Spleen (tissue), 11 donors: ENCODE measurements at regions not wholly inside any gene's neighbourhood (a gene's known extent, or its start where the extent isn't known, plus 50 kb on each side); places are given as distances from the start of the nearest gene placed in this dataset.
"Not testable (repeated sequence)": the region's sequence is repeated elsewhere in the genome, so short reads cannot be mapped to it uniquely, and the experiment has no call there.

Source experiments
- DNase-seq: peaks from one replicate; pipeline ENCODE4 v3.0.0-alpha.2; 2020
- H3K27ac ChIP-seq, 8 donors: fragments of 200-600 bp; sonication (generic) in 7 of 8; 1 replicate in 4 of 8; 2 replicates in 4 of 8; pipeline versions ENCODE4 v1.5.0 to v1.8.0; 2016 to 2021; ENCODE audit warnings: inconsistent platforms in 4 of 8, mild to moderate bottlenecking in 4 of 8, moderate library complexity in 1 of 8
- H3K27me3 ChIP-seq, 7 donors: fragments of 200-600 bp; sonication (generic) in 6 of 7; replicated peaks in 1 of 7; 1 replicate in 4 of 7; 2 replicates in 3 of 7; pipeline versions ENCODE4 v1.5.0 to v1.8.0; 2016 to 2021; ENCODE audit warnings: inconsistent platforms in 3 of 7, mild to moderate bottlenecking in 1 of 7
- H3K36me3 ChIP-seq, 6 donors: fragments of 200-600 bp; sonication (generic) in 5 of 6; 1 replicate in 4 of 6; 2 replicates in 2 of 6; pipeline versions ENCODE4 v1.5.0 to v1.8.0; 2016 to 2021; ENCODE audit warnings: inconsistent platforms in 2 of 6
- H3K4me1 ChIP-seq, 6 donors: fragments of 200-600 bp; sonication (generic) in 5 of 6; 1 replicate in 3 of 6; 2 replicates in 3 of 6; pipeline versions ENCODE4 v1.5.0 to v1.8.0; 2016 to 2021; ENCODE audit warnings: inconsistent platforms in 3 of 6
- H3K4me3 ChIP-seq, 8 donors: fragments of 200-600 bp; sonication (generic) in 7 of 8; 1 replicate in 4 of 8; 2 replicates in 4 of 8; pipeline versions ENCODE4 v1.5.0 to v1.8.0; 2016 to 2021; ENCODE audit warnings: inconsistent platforms in 4 of 8, mild to moderate bottlenecking in 4 of 8, moderate library complexity in 2 of 8
- H3K9me3 ChIP-seq, 8 donors: fragments of 200-600 bp; sonication (generic) in 7 of 8; 1 replicate in 4 of 8; 2 replicates in 4 of 8; pipeline versions ENCODE4 v1.5.0 to v1.8.0; 2016 to 2021; ENCODE audit warnings: inconsistent platforms in 4 of 8
- POLR2A ChIP-seq, 3 donors: fragments of 450-650 bp; IDR thresholded peaks; one replicate each; pipeline ENCODE4 v1.5.1; 2017; ENCODE audit warnings: antibody characterized with exemption in 3 of 3, mild to moderate bottlenecking in 1 of 3
- POLR2AphosphoS5 ChIP-seq, 3 donors: sonication (generic); formaldehyde crosslinking; IDR thresholded peaks; one replicate each; pipeline ENCODE4 v1.5.1; 2017; ENCODE audit warnings: antibody characterized with exemption in 3 of 3
- WGBS, 5 donors: extraction: QIAGEN DNeasy Blood & Tissue Kit in 3 of 5; methylation state at CpG; one replicate each; pipeline versions ENCODE4 v1.1.5 to v1.1.7; 2013 to 2018; 5-methylcytosine and 5-hydroxymethylcytosine counted together
- intact Hi-C: fragments of 100-400 bp; cut with DNase I; formaldehyde crosslinking; loops from one replicate; pipeline ENCODE4 v1.15.0; 2023; ENCODE audit warnings: low total_unique reads
- TF ChIP-seq, protein P1 (sequence below), 11 experiments: fragments of 200-600 bp in 7 of 11; fragments of 450-650 bp in 4 of 11; sonication (generic) in 4 of 11; IDR thresholded peaks in 8 of 11; conservative IDR thresholded peaks in 3 of 11; 1 replicate in 7 of 11; 2 replicates in 4 of 11; pipeline versions ENCODE4 v1.4.0 to v1.8.0; 2016 to 2021; ENCODE audit warnings: antibody characterized with exemption in 11 of 11, inconsistent platforms in 4 of 11, mild to moderate bottlenecking in 1 of 11
- donor health status: healthy with polysubstance abuse.
- donor health status: DM: no; HTN: no; CAD: no; lungs with moderate emphysema.
- donor health status: DM: no; HTN: no; CAD: no.
- donor health status: Bipolar disorder and iron deficiency.
- donor health status: healthy.
- donor health status: DM: no; HTN: no; CAD: no.
- donor health status: DM: yes; HTN: yes; CAD: no.

- Histone ChIP-seq H3K27ac (no peak overlapping the region), H3K9me3 (no peaks in the 10 kb centered on the region), H3K27me3 (no peaks in the 10 kb centered on the region), H3K36me3 (no peaks in the 10 kb centered on the region), H3K4me1 (no peaks in the 10 kb centered on the region), H3K4me3 (no peak overlapping the region)
- WGBS, 5 donors: 66 to 78% (median 71%) methylated on average over 2 of the region's 2 CpGs
- DNase-seq: no peak
- TF ChIP-seq POLR2AphosphoS5 (IDR thresholded peaks at IDR 0.05): no peak
- intact Hi-C loops: no loop called here
Observed at GRCh38 chr3:107464037-107464436, 58.7 kb upstream of the BBX start.

DNA sequence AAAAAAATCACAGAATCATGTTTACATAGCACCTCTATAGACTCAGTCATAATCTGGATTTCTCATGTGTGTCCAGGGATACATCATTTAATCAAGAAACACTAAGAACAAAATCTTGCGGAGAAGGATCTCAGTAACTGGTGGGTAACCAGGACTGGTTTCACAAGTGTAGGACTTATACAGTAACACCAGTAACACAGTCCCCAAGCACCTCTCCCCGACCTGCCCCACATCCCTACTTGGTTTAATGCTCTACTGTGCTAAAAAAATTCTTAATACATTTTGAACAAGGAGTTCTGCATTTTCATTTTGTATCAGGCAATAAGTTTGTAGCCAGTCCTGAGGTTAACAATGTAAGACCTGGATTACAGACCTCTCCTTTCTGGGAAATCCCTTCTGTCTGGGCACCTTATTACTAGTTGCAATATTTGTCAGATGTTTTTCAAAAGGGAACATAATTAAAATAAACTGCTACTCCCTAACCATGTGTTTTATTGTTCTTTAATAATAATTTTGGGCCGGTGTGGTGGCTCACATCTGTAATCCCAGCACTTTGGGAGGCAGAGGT, 57.6 kb upstream of the BBX start:
- WGBS, 5 donors: 65 to 87% (median 76%) methylated on average over 3 of the region's 3 CpGs
- H3K4me1 ChIP-seq: no peaks in the 10 kb centered on the region
- TF ChIP-seq POLR2AphosphoS5 (IDR thresholded peaks at IDR 0.05) (no peak), POLR2A (IDR thresholded peaks at IDR 0.05) (no peak)
- TF ChIP-seq, protein P1, sequence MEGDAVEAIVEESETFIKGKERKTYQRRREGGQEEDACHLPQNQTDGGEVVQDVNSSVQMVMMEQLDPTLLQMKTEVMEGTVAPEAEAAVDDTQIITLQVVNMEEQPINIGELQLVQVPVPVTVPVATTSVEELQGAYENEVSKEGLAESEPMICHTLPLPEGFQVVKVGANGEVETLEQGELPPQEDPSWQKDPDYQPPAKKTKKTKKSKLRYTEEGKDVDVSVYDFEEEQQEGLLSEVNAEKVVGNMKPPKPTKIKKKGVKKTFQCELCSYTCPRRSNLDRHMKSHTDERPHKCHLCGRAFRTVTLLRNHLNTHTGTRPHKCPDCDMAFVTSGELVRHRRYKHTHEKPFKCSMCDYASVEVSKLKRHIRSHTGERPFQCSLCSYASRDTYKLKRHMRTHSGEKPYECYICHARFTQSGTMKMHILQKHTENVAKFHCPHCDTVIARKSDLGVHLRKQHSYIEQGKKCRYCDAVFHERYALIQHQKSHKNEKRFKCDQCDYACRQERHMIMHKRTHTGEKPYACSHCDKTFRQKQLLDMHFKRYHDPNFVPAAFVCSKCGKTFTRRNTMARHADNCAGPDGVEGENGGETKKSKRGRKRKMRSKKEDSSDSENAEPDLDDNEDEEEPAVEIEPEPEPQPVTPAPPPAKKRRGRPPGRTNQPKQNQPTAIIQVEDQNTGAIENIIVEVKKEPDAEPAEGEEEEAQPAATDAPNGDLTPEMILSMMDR (IDR thresholded peaks at IDR 0.05 in 8 of 11, conservative IDR thresholded peaks at IDR 0.05 in 3 of 11): no peak
- intact Hi-C loops: no loop called here
- no peaks in the 10 kb centered on the region for H3K27me3 ChIP-seq
- DNase-seq: no peak
- H3K36me3 ChIP-seq: no peaks in the 10 kb centered on the region
- H3K27ac ChIP-seq: no peak overlapping the region
- no peaks in the 10 kb centered on the region for H3K9me3 ChIP-seq
- no peak overlapping the region for H3K4me3 ChIP-seq

- Histone ChIP-seq H3K4me1 (no peaks in the 10 kb centered on the region), H3K36me3 (no peaks in the 10 kb centered on the region), H3K27me3 (peaks cover 0 to 3% (median 0%) of the 10 kb centered on the region in 7 donors), H3K4me3 (no peak overlapping the region), H3K27ac (no peak overlapping the region), H3K9me3 (peaks cover 0 to 11% (median 0%) of the 10 kb centered on the region in 8 donors)
- TF ChIP-seq, protein P1 (IDR thresholded peaks at IDR 0.05 in 8 of 11, conservative IDR thresholded peaks at IDR 0.05 in 3 of 11): no peak
- TF ChIP-seq POLR2A (IDR thresholded peaks at IDR 0.05): no peak
- no peak for TF ChIP-seq POLR2AphosphoS5 (IDR thresholded peaks at IDR 0.05)
- DNase-seq: no peak
- WGBS, 5 donors: 71 to 87% (median 76%) methylated on average over 1 of the region's 1 CpG
- intact Hi-C loops: no loop called here
Observed at GRCh38 chr3:107468782-107469181, 54.0 kb upstream of the BBX start.

DNA sequence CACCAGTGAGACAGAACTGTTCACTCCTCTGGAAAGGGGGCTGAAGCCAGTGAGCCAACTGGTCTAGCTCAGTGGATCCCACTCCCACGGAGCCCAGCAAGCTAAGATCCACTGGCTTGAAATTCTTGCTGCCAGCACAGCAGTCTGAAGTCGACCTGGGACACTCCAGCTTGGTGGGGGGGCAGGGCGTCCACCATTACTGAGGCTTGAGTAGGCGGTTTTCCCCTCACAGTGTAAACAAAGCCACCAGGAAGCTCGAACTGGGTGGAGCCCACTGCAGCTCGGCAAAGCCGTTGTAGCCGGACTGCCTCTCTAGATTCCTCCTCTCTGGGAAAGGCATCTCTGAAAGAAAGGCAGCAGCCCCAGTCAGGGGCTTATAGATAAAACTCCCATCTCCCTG, 52.3 kb upstream of the BBX start:
- DNase-seq, intact Hi-C loops, H3K27ac ChIP-seq, H3K4me3 ChIP-seq, H3K36me3 ChIP-seq, H3K27me3 ChIP-seq, H3K4me1 ChIP-seq: not testable (repeated sequence)
- 62 to 74% (median 63%) methylated on average over 5 to 8 of the region's 8 CpGs for WGBS, 5 donors
- H3K9me3 ChIP-seq: peaks cover 0 to 11% (median 0%) of the 10 kb centered on the region in 8 donors
